Thoracic aorta (tissue), 2 donors: ENCODE measurements at regions not wholly inside any gene's neighbourhood (a gene's known extent, or its start where the extent isn't known, plus 50 kb on each side); places are given as distances from the start of the nearest gene placed in this dataset.
"Not testable (repeated sequence)": the region's sequence is repeated elsewhere in the genome, so short reads cannot be mapped to it uniquely, and the experiment has no call there.

Experiments used
- ATAC-seq: fragments of 150-250 bp; one replicate; pipeline ENCODE4 v1.8.0; 2017; ENCODE audit warnings: low read depth; ENCODE audit not compliant: insufficient number of reproducible peaks, low FRiP score
- DNase-seq: peaks from one replicate; pipeline ENCODE4 v3.0.0-alpha.2; 2020; ENCODE audit warnings: low spot score
- H3K27ac ChIP-seq, 2 donors: fragments of 200-600 bp; sonication (generic); 1 replicate in 1 of 2; 2 replicates in 1 of 2; pipeline ENCODE4 v1.5.1; 2016; ENCODE audit warnings: mild to moderate bottlenecking in 2 of 2, moderate library complexity in 2 of 2
- H3K27me3 ChIP-seq: fragments of 200-600 bp; sonication (generic); replicated peaks from 2 replicates; pipeline ENCODE4 v1.6.0; 2016; ENCODE audit warnings: mild to moderate bottlenecking; ENCODE audit not compliant: insufficient read depth
- H3K36me3 ChIP-seq: fragments of 200-600 bp; sonication (generic); one replicate; pipeline ENCODE4 v1.5.1; 2016
- H3K4me1 ChIP-seq, 2 donors: fragments of 200-600 bp; sonication (generic); 1 replicate in 1 of 2; 2 replicates in 1 of 2; pipeline versions ENCODE4 v1.5.1 to v1.6.0; 2016; ENCODE audit warnings: low read depth in 2 of 2, mild to moderate bottlenecking in 1 of 2; ENCODE audit not compliant: control insufficient read depth in 1 of 2
- H3K4me3 ChIP-seq: fragments of 200-600 bp; sonication (generic); 2 replicates; pipeline ENCODE4 v1.5.1; 2016; ENCODE audit warnings: mild to moderate bottlenecking
- H3K9me3 ChIP-seq: fragments of 200-600 bp; sonication (generic); 2 replicates; pipeline ENCODE4 v1.5.1; 2016
- CTCF ChIP-seq: fragments of 200-600 bp; sonication (generic); IDR thresholded peaks from one replicate; pipeline ENCODE4 v1.5.1; 2019; ENCODE audit warnings: antibody characterized with exemption

- no peak overlapping the region for H3K27ac ChIP-seq
- no peaks in the 10 kb centered on the region for H3K27me3 ChIP-seq
- no peaks in the 10 kb centered on the region for H3K9me3 ChIP-seq
- ATAC-seq, result no peak
- H3K36me3 ChIP-seq, result no peaks in the 10 kb centered on the region
- no peak for DNase-seq
- H3K4me1 ChIP-seq, result no peaks in the 10 kb centered on the region
- H3K4me3 ChIP-seq, result no peak overlapping the region
- no peak for TF ChIP-seq CTCF
Measured at GRCh38 chr2:132033949-132034348, 127.8 kb downstream of the ANKRD30BL start.

DNA sequence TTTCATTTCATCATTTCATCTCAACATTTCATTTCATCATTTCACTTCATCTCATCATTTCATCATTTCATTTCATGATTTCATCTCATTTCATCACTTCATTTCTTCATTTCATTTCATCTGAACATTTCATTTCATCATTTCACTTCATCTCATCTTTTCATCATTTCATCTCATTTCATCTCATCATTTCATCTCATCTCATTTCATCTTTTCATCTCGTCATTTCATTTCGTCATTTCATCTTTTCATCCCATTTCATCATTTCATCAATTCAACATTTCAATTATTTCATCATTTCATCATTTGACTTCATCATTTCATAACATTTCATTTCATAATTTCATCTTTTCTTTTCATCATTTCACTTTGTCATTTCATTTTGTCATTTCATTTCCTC lies 128.4 kb downstream of the ANKRD30BL start:
- no peaks in the 10 kb centered on the region for H3K9me3 ChIP-seq
- no peaks in the 10 kb centered on the region for H3K27me3 ChIP-seq
- ATAC-seq (no peak), DNase-seq (no peak)
- TF ChIP-seq CTCF, result no peak
- H3K36me3 ChIP-seq, result no peaks in the 10 kb centered on the region
- H3K4me1 ChIP-seq, result no peaks in the 10 kb centered on the region
- H3K27ac ChIP-seq, result no peak overlapping the region
- H3K4me3 ChIP-seq, result no peak overlapping the region

- not testable (repeated sequence) for H3K36me3 ChIP-seq, H3K27ac ChIP-seq, H3K27me3 ChIP-seq, H3K4me1 ChIP-seq, ATAC-seq, DNase-seq, H3K4me3 ChIP-seq, H3K9me3 ChIP-seq
Measured at GRCh38 chr2:132012046-132012445, 149.7 kb downstream of the ANKRD30BL start.

- no peak for TF ChIP-seq CTCF
- Histone ChIP-seq H3K4me1 (peaks cover 0 to 5% of the 10 kb centered on the region in 2 donors), H3K27ac (no peak overlapping the region), H3K4me3 (peak overlapping the region; percentile 42), H3K27me3 (no peaks in the 10 kb centered on the region), H3K9me3 (no peaks in the 10 kb centered on the region), H3K36me3 (no peaks in the 10 kb centered on the region)
- ATAC-seq, result no peak
- DNase-seq, result no peak
Measured at GRCh38 chr2:132009874-132010521, 151.8 kb downstream of the ANKRD30BL start.

DNA sequence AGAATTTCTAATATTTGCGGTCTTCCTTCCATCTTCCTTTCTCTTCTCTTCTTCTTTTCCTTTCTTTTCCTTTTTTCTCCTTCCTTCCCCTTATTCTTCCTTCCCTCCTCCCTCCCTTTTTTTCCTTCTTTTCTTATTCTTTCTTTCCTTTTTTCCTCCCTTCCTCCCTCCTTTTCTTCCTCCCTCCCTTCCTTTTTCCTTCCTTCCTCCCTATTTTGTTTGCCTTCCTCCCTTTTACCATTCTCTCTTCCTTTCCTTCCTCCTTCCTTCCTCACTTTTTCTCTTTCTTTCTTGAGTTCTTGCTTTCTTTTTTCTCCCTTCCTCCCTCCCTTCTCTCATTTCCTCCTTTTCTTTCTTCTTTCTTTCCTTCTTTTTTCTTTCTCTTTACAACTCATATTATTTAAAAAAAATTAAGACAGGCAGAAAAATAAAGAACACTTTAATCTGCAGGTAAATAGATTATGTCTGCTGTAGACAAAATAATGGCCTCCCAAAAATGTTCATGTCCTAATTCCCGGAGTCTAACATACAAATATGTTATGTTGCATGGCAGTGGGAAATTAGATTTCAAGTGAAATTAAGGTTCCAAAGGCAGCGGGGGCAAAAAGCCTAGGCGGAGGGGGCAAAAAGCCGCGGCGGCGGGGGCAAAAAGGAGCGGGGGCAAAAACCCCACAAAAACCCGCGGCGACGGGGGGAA lies 152.4 kb downstream of the ANKRD30BL start:
- no peak for TF ChIP-seq CTCF
- DNase-seq (no peak), ATAC-seq (no peak)
- H3K27ac ChIP-seq, result no peak overlapping the region
- no peaks in the 10 kb centered on the region for H3K27me3 ChIP-seq
- no peaks in the 10 kb centered on the region for H3K36me3 ChIP-seq
- H3K9me3 ChIP-seq, result no peaks in the 10 kb centered on the region
- peaks cover 0 to 5% of the 10 kb centered on the region in 2 donors for H3K4me1 ChIP-seq
- H3K4me3 ChIP-seq, result peak overlapping the region; percentile 42

DNA sequence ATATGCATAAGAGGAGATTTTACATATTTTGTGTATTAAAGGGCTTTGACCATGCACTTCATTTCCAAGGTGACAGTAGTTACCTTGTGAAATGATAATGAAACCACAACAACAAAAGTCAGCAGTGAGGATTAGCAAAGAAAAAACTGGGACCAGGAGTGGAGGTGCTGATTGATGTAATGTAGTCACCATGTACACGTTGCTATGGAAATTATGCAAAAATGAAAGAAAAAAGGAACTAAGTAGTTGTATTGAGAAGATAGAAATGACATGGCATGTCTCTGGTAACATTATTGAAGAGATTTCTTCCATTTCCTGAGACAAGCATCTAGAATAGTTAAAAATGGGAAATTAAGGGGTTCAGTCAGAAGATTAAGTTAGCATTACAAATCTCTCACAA lies 171.0 kb downstream of the ANKRD30BL start:
- not testable (repeated sequence) for ATAC-seq, H3K4me1 ChIP-seq, H3K27ac ChIP-seq, H3K4me3 ChIP-seq, DNase-seq, H3K36me3 ChIP-seq, H3K9me3 ChIP-seq, H3K27me3 ChIP-seq

DNA sequence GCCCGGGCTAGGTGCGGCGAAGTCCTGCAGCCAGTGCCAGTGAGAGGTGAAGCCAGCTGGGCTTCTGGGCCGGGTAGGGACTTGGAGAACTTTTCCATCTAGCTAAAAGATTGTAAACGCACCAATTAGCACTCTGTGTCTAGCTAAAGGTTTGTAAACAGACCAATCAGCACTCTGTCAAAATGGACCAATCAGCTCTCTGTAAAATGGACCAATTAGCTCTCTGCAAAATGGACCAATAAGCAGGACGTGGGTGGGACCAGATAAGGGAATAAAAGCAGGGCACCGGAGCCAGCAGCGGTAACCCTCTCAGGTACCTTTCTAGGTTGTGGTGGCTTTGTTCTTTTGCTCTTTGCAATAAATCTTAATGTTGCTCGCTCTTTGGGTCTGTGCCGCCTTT lies 195.1 kb downstream of the ANKRD30BL start:
- DNase-seq, H3K4me3 ChIP-seq, H3K27me3 ChIP-seq, H3K9me3 ChIP-seq, H3K27ac ChIP-seq, H3K4me1 ChIP-seq, H3K36me3 ChIP-seq, ATAC-seq: not testable (repeated sequence)
